B cell (primary cell): ENCODE measurements at regions not wholly inside any gene's neighbourhood (a gene's known extent, or its start where the extent isn't known, plus 50 kb on each side); places are given as distances from the start of the nearest gene placed in this dataset.

ENCODE experiments used
- CTCF ChIP-seq: fragments of 200-600 bp; IDR thresholded peaks from one replicate; pipeline ENCODE4 v1.8.0; 2022; ENCODE audit warnings: antibody characterized with exemption, mild to moderate bottlenecking
- EZH2 ChIP-seq: IDR thresholded peaks from 2 replicates; pipeline ENCODE4 v1.6.1; 2012; ENCODE audit warnings: borderline replicate concordance, low read depth, mild to moderate bottlenecking, moderate library complexity, low read length; ENCODE audit not compliant: insufficient read depth, poor library complexity, severe bottlenecking

- TF ChIP-seq CTCF (no peak), EZH2 (no peak)
Observed at GRCh38 chr9:106296426-106296825, 566.5 kb upstream of the ZNF462 start.
